T-helper 2 cell treated with Interferon-gamma antibody and Interleukin-4, amounts not matched to agents 5 μg/mL and 100 μg/mL, for 36 hours (primary cell): ENCODE measurements at regions not wholly inside any gene's neighbourhood (a gene's known extent, or its start where the extent isn't known, plus 50 kb on each side); places are given as distances from the start of the nearest gene placed in this dataset.

ENCODE experiments used
- DNase-seq: peaks from one replicate; pipeline ENCODE4 v3.0.0; 2021; ENCODE audit warnings: low spot score
- H3K27ac Mint-ChIP-seq: one replicate; pipeline ENCODE4 v1.8.0; 2021; ENCODE audit warnings: mild to moderate bottlenecking, mixed read lengths
- H3K27me3 Mint-ChIP-seq: one replicate; pipeline ENCODE4 v1.8.0; 2021; ENCODE audit warnings: low read depth, mixed read lengths
- H3K36me3 Mint-ChIP-seq: one replicate; pipeline ENCODE4 v1.8.0; 2021; ENCODE audit warnings: low read depth, mixed read lengths
- H3K4me1 Mint-ChIP-seq: one replicate; pipeline ENCODE4 v1.8.0; 2021; ENCODE audit warnings: low read depth, mixed read lengths
- H3K4me3 Mint-ChIP-seq: one replicate; pipeline ENCODE4 v1.8.0; 2022; ENCODE audit warnings: mild to moderate bottlenecking, moderate library complexity, mixed read lengths
- H3K9me3 Mint-ChIP-seq: one replicate; pipeline ENCODE4 v1.8.0; 2021; ENCODE audit warnings: mixed read lengths

DNA sequence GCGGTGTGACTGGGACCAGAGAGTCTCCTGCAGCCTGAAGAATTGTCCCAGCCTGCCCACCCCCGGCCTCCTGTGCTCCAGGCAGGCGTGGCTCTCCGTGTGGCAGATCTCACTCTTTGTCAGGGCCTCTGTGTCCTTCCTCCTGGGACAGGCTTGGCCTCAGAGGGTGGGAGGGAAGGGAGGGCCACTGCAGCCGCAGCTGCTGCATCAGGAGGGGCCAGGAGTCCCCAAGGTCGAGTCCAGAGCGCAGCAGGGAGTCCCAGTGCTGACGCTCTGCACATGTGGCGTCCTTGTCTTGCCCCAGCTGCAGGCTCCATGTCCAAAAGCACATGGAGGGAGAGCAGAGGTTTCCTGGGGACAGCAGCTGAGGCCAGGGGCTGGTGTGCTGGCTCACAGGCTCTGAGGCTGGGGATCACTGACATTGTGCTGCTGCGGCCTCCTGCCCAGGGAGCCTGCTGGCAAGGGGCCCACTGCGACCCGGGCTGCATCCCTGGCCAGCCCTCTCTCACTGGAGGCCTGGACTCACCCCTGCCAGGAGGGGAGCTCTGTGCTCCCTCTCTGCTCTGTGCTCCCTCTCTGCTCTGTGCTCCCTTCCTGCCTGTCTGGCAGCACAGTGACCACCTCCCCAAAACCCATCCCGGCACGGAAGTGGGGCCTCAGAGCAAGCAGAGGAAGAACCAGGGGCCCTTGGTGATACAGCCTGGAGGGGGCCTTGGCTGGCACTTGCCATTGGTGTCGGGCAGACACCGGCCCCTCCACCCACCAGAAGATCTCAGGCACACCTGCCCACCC is 114.6 kb upstream of the RET start:
- Mint-ChIP-seq H3K9me3 (no peaks in the 10 kb centered on the region), H3K4me1 (no peaks in the 10 kb centered on the region), H3K36me3 (no peaks in the 10 kb centered on the region), H3K27ac (no peak overlapping the region), H3K4me3 (no peak overlapping the region), H3K27me3 (no peaks in the 10 kb centered on the region)
- DNase-seq, result no peak

DNA sequence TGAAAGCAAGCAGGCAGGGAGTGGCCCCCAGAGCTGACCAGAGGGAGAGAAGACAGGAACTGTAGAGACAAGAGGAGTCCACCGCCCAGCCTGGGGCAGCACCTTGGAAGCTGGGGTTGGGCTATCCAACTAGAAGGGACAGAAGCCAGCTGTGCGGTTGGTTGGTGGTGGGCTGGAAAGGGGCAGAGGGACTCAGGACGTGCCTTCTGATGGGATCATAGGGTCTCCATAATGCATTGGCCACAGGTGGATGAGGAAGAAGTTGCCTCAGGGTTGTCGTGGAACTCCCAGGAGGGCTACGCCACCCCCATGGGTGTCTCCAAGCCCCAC is 114.0 kb upstream of the RET start:
- H3K36me3 Mint-ChIP-seq, result no peaks in the 10 kb centered on the region
- DNase-seq, result no peak
- H3K27me3 Mint-ChIP-seq, result peaks cover 2% of the 10 kb centered on the region
- H3K4me1 Mint-ChIP-seq, result no peaks in the 10 kb centered on the region
- H3K27ac Mint-ChIP-seq, result no peak overlapping the region
- H3K9me3 Mint-ChIP-seq, result no peaks in the 10 kb centered on the region
- no peak overlapping the region for H3K4me3 Mint-ChIP-seq

DNA sequence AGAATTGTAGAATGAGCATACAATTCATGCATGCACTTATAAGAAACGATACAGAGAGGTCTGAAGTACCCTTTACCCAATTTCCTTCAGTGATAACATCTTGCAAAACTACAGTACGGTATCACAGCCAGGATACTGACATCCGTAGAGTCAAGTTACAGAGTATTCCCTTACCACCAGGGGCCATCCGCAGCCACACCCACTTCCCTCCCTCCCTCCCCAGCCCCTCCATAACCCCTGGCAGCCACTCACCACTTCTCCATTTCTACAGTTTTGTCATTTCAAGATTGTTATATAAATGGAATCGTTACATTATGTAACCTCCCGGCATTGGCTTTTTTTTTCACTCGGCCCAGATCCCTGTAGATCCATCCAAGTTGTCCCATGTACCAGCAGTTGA is 113.6 kb upstream of the RET start:
- DNase-seq, result no peak
- Mint-ChIP-seq H3K36me3 (no peaks in the 10 kb centered on the region), H3K9me3 (no peaks in the 10 kb centered on the region), H3K27me3 (peaks cover 6% of the 10 kb centered on the region), H3K4me1 (no peaks in the 10 kb centered on the region), H3K27ac (no peak overlapping the region), H3K4me3 (no peak overlapping the region)

DNA sequence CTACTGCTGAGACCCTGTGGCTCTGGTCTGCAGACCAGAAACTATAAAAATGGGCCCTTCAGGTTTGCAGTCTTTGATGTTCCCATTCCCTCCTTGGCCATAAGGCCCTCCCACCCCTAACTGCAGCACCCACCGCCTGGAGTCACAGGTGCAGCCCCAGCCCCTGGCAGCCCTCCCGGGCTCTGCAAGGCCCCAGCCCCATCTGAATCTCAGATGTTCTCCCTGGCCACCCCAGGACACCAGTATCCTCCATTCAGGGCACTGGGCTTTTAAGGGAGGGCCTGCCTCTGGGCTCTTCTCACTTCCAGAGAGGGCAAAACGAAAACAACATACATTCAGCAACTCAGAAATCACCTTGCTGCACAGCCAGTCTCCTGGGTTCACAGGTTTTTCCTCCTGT is 107.7 kb upstream of the RET start:
- no peak overlapping the region for H3K4me3 Mint-ChIP-seq
- DNase-seq, result no peak
- H3K27me3 Mint-ChIP-seq, result peaks cover 6% of the 10 kb centered on the region
- no peaks in the 10 kb centered on the region for H3K9me3 Mint-ChIP-seq
- no peaks in the 10 kb centered on the region for H3K4me1 Mint-ChIP-seq
- H3K36me3 Mint-ChIP-seq, result no peaks in the 10 kb centered on the region
- H3K27ac Mint-ChIP-seq, result no peak overlapping the region

DNA sequence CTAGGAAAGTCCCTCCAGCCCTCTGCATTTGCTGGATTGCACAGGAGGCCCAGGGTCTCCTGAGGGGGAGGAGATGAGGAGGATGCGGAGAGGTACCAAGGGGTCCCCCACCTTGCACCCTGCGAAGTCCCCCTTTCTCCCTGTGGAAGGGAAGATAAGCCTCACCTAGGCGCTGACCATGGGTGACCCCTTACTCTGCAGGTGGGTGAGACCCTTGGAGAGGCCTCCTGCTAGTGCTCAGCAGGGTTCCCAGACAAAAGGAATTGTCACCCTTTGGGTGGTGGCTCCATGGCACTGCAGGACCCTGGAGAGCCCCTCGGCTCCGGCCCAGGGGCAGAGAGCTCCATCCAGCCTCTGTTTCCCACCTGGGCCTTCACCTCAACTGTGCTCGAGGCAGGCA is 107.0 kb upstream of the RET start:
- Mint-ChIP-seq H3K27ac (no peak overlapping the region), H3K36me3 (no peaks in the 10 kb centered on the region), H3K4me1 (no peaks in the 10 kb centered on the region), H3K9me3 (no peaks in the 10 kb centered on the region), H3K27me3 (peaks cover 6% of the 10 kb centered on the region), H3K4me3 (no peak overlapping the region)
- no peak for DNase-seq

DNA sequence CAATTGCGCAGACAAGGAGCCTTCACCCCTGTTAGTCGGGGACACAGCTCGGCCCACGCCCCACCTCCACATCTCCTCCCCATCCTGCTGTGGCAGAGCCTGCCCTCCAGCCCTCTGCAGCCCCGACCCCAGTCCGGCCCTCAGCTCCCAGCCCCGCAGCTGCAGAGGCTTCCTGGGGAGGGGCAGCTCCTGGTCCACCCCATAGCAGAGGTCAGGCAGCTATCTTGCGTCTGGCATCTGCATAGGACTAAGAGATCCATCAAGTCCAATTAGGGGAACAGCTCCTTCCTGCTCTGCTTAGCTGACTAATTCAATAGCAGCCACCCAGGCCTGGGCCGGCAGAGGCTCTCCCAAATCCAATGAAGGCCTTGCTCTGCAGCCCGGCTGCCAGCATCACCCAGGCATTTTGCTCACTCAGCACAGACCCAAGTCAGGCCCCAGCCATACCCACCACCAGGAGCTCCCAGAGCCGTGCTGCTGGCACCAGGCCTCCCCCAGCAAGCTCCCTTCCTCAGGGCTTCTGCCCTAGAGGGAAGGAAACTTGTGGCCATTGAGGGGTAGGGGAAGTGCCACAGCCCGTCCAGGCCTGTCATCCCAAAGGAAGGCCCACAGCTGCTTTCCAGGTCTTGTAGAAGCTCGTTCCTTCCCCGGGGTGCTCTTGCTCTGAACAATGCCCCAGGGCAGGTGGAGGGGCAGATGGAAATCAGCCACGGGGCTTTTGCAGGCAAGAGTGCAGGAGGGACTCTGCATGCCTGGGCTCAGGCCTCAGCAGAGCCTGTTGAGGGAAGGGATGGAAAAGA is 106.2 kb upstream of the RET start:
- DNase-seq, result no peak
- no peaks in the 10 kb centered on the region for H3K9me3 Mint-ChIP-seq

DNA sequence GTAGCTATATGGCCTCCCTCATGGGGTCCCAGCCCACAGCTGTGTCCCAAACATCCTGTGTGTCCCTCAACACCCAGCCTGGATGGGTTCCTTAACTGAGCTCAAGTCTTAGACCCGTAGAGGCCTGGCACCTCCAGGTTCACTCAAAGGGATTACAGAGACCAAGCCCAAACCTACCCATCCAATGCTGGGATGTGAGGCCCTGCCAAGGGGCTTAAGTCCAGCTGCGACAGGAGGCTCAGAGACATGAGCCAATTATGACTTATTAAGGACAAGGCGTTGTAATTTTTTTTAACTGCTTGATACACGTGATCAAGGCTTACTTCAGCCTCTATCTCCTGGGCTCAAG is 105.6 kb upstream of the RET start:
- no peak for DNase-seq
- Mint-ChIP-seq H3K36me3 (no peaks in the 10 kb centered on the region), H3K4me3 (no peak overlapping the region), H3K27me3 (peaks cover 6% of the 10 kb centered on the region), H3K27ac (no peak overlapping the region), H3K9me3 (no peaks in the 10 kb centered on the region), H3K4me1 (no peaks in the 10 kb centered on the region)

More for the DNA sequence above, 106.2 kb upstream of the RET start:
- peaks cover 6% of the 10 kb centered on the region for H3K27me3 Mint-ChIP-seq
- H3K4me1 Mint-ChIP-seq, result no peaks in the 10 kb centered on the region
- no peak overlapping the region for H3K4me3 Mint-ChIP-seq
- H3K36me3 Mint-ChIP-seq, result no peaks in the 10 kb centered on the region
- H3K27ac Mint-ChIP-seq, result no peak overlapping the region

DNA sequence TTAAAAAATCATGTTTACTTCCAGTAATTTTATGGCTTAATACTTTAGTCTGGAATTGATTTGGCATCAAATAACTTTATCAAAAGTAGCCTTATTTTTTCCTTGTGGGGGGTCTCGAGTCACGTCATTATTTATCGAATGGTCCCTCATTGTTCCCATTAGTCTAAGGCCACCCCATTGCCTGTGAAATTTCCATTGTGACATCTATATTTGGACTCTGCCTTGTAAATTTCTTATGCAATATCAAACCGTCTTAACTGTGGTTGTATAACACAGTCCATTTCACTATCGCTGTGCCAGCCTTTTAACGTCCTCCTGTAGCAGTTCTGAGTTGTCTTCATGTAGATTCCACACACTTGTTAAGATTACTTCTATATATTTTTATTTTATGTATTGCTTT is 103.9 kb upstream of the RET start:
- peaks cover 3% of the 10 kb centered on the region for H3K27me3 Mint-ChIP-seq
- H3K4me3 Mint-ChIP-seq, result no peak overlapping the region
- DNase-seq, result no peak
- no peaks in the 10 kb centered on the region for H3K36me3 Mint-ChIP-seq
- no peak overlapping the region for H3K27ac Mint-ChIP-seq
- no peaks in the 10 kb centered on the region for H3K4me1 Mint-ChIP-seq
- no peaks in the 10 kb centered on the region for H3K9me3 Mint-ChIP-seq

DNA sequence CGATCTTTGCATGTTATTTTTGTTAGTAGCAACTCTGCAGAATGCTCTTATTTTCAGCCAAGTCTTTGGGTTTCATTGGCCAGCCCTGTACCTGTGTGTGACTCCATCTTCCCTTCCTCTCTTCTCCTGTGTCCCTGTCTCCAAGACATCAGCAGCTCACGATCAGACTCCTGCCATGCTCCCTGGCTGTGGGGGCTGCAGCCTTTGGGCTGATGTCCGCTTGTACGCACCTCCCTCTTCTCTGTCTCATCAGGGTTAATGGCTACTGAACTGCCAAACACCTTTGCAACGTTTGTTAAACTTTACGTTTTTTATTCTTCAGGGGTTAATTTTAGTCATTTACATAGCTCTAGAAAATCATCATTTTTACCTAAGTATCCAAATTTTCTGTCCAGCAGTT is 103.5 kb upstream of the RET start:
- Mint-ChIP-seq H3K4me1 (no peaks in the 10 kb centered on the region), H3K4me3 (no peak overlapping the region), H3K9me3 (no peaks in the 10 kb centered on the region), H3K36me3 (no peaks in the 10 kb centered on the region), H3K27me3 (no peaks in the 10 kb centered on the region), H3K27ac (no peak overlapping the region)
- DNase-seq, result no peak

DNA sequence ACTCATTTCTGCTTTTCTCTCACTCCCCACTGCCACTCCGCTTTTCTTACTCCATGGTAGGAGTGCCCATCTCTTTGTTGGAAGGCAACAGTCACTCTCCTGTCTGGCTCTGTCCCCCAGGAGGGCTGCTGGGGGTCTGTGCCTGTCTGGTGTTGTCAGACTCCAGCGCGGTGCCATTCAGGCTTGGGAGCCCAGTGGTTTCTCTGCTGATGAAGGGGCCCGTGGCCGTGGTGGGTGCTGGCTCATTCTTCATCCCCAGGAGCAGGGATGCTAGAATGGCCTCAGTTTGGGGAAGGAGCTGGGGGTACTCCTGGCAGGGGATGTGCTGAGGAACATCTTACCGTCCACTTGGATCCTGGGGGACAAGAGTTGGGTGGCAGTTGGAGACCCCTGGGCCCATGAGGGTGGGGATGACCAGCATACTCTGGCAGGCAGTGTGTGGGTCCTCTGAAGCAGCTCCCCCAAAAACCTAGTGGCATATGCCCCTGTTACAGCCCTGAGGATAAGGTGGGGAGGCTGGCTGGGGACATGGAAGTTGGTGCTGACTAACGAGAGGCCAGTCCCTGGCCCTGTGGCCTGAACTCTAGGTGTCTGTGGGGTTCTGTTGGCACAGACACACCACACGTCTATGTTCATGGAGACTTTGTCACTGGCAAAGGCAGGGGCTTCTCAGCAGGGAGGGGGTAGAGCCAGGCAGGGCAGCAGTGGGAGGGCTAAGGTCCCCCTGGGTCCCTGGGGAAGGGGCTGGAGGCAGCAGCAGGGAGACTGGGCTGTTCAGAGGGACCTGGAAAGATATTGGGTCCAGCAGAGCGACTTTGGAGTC is 102.8 kb upstream of the RET start:
- H3K36me3 Mint-ChIP-seq, result no peaks in the 10 kb centered on the region
- H3K27ac Mint-ChIP-seq, result no peak overlapping the region
- no peak for DNase-seq
- no peak overlapping the region for H3K4me3 Mint-ChIP-seq
- H3K9me3 Mint-ChIP-seq, result no peaks in the 10 kb centered on the region
- H3K27me3 Mint-ChIP-seq, result no peaks in the 10 kb centered on the region
- H3K4me1 Mint-ChIP-seq, result no peaks in the 10 kb centered on the region

DNA sequence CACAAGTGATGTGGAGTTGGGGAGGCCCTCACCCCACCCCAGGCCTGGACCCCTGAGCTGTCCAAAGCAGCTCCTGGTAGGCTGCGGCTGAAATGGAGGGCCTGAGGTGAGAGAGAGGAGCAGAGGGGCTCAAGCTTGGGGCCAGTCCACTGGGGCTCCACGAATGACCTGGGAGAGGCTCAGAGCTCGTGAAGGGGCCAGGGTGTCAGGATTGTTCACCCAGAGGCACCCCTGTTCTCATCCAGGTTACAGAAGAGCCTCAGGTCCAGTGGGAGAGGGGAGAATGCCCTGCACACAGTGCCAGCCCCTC is 102.2 kb upstream of the RET start:
- Mint-ChIP-seq H3K9me3 (no peaks in the 10 kb centered on the region), H3K36me3 (no peaks in the 10 kb centered on the region), H3K27me3 (no peaks in the 10 kb centered on the region), H3K4me1 (no peaks in the 10 kb centered on the region), H3K4me3 (no peak overlapping the region), H3K27ac (no peak overlapping the region)
- no peak for DNase-seq

DNA sequence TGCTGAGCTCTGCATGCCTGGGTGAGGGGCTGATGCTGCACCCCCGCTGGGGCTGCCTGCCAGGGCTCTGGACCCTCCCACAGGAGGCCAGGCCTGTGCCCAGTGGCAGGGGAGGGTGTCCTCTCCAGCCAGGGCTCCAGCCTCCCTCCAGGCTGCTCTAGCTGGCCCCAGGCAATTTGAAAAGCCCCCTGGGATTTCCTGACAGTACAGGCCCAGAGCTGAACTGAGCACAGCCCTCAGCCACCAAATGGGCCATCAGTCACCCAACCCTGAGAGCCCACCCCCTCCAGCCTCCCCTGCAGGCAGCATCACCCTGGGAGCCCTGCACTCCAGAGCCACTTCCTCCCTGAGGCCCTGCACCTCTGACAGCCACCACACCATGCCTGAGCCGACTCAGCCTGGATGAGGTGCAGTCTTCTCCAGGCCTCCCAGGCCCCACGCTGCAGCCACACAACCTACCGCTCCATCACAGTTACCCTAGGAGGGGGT is 101.8 kb upstream of the RET start:
- no peaks in the 10 kb centered on the region for H3K36me3 Mint-ChIP-seq
- DNase-seq, result no peak

DNA sequence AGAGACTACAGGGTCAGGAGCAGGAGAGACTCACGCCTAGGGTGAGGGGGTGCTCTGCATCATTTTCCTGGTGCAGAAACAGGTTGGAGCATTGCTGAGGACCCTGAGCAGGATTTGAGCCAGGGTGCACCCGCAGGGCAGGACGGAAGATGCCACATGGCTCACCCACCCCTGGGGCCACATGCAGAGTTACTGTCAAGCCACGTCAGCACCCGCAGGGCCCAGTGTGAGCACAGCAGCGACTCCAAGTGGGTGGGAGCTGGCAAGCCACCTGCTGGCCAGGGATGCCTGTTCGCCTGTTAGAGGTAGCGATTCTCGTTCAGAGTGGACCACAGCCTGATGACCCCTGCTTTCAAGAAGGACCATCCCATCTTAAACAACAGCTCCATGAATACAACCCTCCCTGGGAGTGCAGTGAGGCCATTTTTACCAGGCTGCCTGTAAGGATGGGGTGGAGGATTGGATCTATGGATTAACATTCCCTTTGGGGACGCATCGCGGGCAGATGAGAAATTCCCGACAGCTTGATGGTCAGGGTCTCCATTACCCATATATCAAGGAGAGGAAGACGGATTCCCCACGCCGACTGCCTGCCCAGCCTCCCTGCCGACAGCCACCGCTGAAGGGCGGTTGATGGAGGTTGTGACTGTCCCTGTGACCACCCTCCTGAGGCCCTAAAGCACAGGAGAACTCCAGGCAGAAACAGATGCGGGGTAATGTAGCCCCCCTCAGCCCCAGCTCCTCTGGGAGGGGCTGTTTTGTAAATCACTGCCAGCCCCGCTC is 101.1 kb upstream of the RET start:
- no peaks in the 10 kb centered on the region for H3K27me3 Mint-ChIP-seq
- no peak overlapping the region for H3K27ac Mint-ChIP-seq
- no peaks in the 10 kb centered on the region for H3K36me3 Mint-ChIP-seq

More for the DNA sequence above, 101.8 kb upstream of the RET start:
- Mint-ChIP-seq H3K27ac (no peak overlapping the region), H3K4me1 (no peaks in the 10 kb centered on the region), H3K4me3 (no peak overlapping the region), H3K27me3 (no peaks in the 10 kb centered on the region), H3K9me3 (no peaks in the 10 kb centered on the region)

More for the DNA sequence above, 101.1 kb upstream of the RET start:
- H3K4me3 Mint-ChIP-seq, result no peak overlapping the region
- DNase-seq, result no peak
- no peaks in the 10 kb centered on the region for H3K4me1 Mint-ChIP-seq
- no peaks in the 10 kb centered on the region for H3K9me3 Mint-ChIP-seq
